HepG2 (cell line): ENCODE measurements at regions not wholly inside any gene's neighbourhood (a gene's known extent, or its start where the extent isn't known, plus 50 kb on each side); places are given as distances from the start of the nearest gene placed in this dataset.
"Not testable (repeated sequence)": the region's sequence is repeated elsewhere in the genome, so short reads cannot be mapped to it uniquely, and the experiment has no call there.

ENCODE experiments used
- ATAC-seq: fragments of 200-7000 bp; cut with Tn5 transposase; 3 replicates; pipeline ENCODE4 v1.9.1; 2020; ENCODE audit warnings: mild to moderate bottlenecking, moderate library complexity
- BruUV-seq: library from RNA; stranded (reverse); fragments of 400-500 nt; replicated peaks from 2 replicates; lab custom pipeline; 2021; lab: Mats Ljungman, UMichigan
- CTCF ChIA-PET: fragments of 300-600 bp; formaldehyde crosslinking; extraction: SDS; loops from one replicate; lab custom pipeline; 2021; ENCODE audit warnings: low total read pairs, inconsistent platforms, low intra/inter-chr PET ratio; lab: Yijun Ruan, JAX
- POLR2A ChIA-PET: fragments of 350-600 bp; sonication (Branson Sonifier 250); formaldehyde crosslinking; loops from one replicate; lab custom pipeline; 2020; ENCODE audit warnings: antibody characterized with exemption, inconsistent platforms; lab: Yijun Ruan, JAX
- DNase-seq: peaks from one replicate; pipeline ENCODE4 v3.0.0-alpha.2; 2015; ENCODE audit warnings: low spot score
- FAIRE-seq: peaks from 3 replicates; lab custom pipeline; 2011; peaks lifted over from hg19 to GRCh38; lab: Jason Lieb, UNC
- H2AFZ ChIP-seq: one replicate; pipeline ENCODE4 v1.6.1; 2011; ENCODE audit warnings: low read length, inconsistent platforms
- H3K27ac ChIP-seq: fragments of 300-600 bp; 3 replicates; pipeline ENCODE4 v1.8.0; 2011; ENCODE audit warnings: mixed run types, mild to moderate bottlenecking, mixed read lengths, low read length, inconsistent platforms; ENCODE audit not compliant: insufficient read depth; ENCODE audit errors: extremely low read length
- H3K27me3 ChIP-seq, 2 experiments: fragments of 200-600 bp in 1 of 2; 2 replicates in 1 of 2; 3 replicates in 1 of 2; pipeline versions ENCODE4 v1.6.0 to v1.8.0; 2011; ENCODE audit warnings: low read length in 2 of 2, mild to moderate bottlenecking in 2 of 2, moderate library complexity in 2 of 2, inconsistent platforms in 1 of 2; ENCODE audit not compliant: insufficient read depth in 2 of 2, control insufficient read depth in 1 of 2
- H3K36me3 ChIP-seq, 2 experiments: fragments of 200-600 bp in 1 of 2; replicated peaks in 1 of 2; 2 replicates in 1 of 2; 3 replicates in 1 of 2; pipeline versions ENCODE4 v1.5.1 to v1.8.0; 2011; ENCODE audit warnings: low read length in 2 of 2, inconsistent platforms in 1 of 2; ENCODE audit not compliant: insufficient read depth in 2 of 2, control insufficient read depth in 1 of 2
- H3K4me1 ChIP-seq: 2 replicates; pipeline ENCODE4 v1.5.1; 2012; ENCODE audit warnings: low read length, inconsistent platforms; ENCODE audit not compliant: insufficient read depth
- H3K4me2 ChIP-seq: 2 replicates; pipeline ENCODE4 v1.6.0; 2011; ENCODE audit warnings: low read depth, low read length, inconsistent platforms
- H3K4me3 ChIP-seq, 3 experiments: fragments of 200-600 bp in 1 of 3; sonication (generic), shearing (Covaris generic) in 1 of 3; replicated peaks in 1 of 3; 2 replicates each; pipeline ENCODE4 v1.5.1; 2011 to 2016; ENCODE audit warnings: low read length in 3 of 3, inconsistent platforms in 2 of 3, low read depth in 2 of 3, mild to moderate bottlenecking in 2 of 3, control low read depth in 1 of 3, mixed read lengths in 1 of 3; ENCODE audit not compliant: insufficient read depth in 1 of 3
- H3K79me2 ChIP-seq: one replicate; pipeline ENCODE4 v1.6.1; 2011; ENCODE audit warnings: low read length, inconsistent platforms; ENCODE audit not compliant: insufficient read depth
- H3K9ac ChIP-seq: 2 replicates; pipeline ENCODE4 v1.6.0; 2011; ENCODE audit warnings: mild to moderate bottlenecking, low read depth, low read length, inconsistent platforms; ENCODE audit not compliant: insufficient read depth
- H3K9me3 ChIP-seq: 2 replicates; pipeline ENCODE4 v1.5.1; 2012; ENCODE audit warnings: mild to moderate bottlenecking, low read length
- H4K20me1 ChIP-seq: 2 replicates; pipeline ENCODE4 v1.6.0; 2011; ENCODE audit warnings: inconsistent platforms, mild to moderate bottlenecking, low read length, moderate library complexity; ENCODE audit not compliant: insufficient read depth
- KLF12 ChIP-seq: sonication (generic); formaldehyde crosslinking; IDR thresholded peaks from 2 replicates; pipeline ENCODE4 v1.4.0; 2020; ENCODE audit warnings: missing genetic modification reagents, borderline replicate concordance
- ZFP37 ChIP-seq: sonication (generic); formaldehyde crosslinking; IDR thresholded peaks from 2 replicates; pipeline ENCODE4 v1.4.0; 2020; ENCODE audit warnings: missing genetic modification reagents, borderline replicate concordance
- ZNF350 ChIP-seq: sonication (generic); formaldehyde crosslinking; IDR thresholded peaks from 2 replicates; pipeline ENCODE4 v1.4.0; 2020; ENCODE audit warnings: mild to moderate bottlenecking, low read depth, missing genetic modification reagents, borderline replicate concordance
- ZNF44 ChIP-seq: sonication (generic); formaldehyde crosslinking; IDR thresholded peaks from 2 replicates; pipeline ENCODE4 v1.5.1; 2020; ENCODE audit warnings: mild to moderate bottlenecking, missing genetic modification reagents
- WGBS: methylation state at CpG from one replicate; pipeline ENCODE4 v1.1.6; 2017; ENCODE audit warnings: low lambda C conversion rate; 5-methylcytosine and 5-hydroxymethylcytosine counted together
- in situ Hi-C: cut with HindIII; loops from 2 replicates; pipeline ENCODE4 v1.10.0; 2017; ENCODE audit warnings: low pct_unique_long_range_greater_than_20kb; ENCODE audit not compliant: extremely low pct_ligation_motif_present
- intact Hi-C: fragments of 100-400 bp; cut with micrococcal nuclease; formaldehyde crosslinking; loops from one replicate; pipeline ENCODE4 v1.10.0; 2022; ENCODE audit not compliant: unreplicated experiment
- TF ChIP-seq, protein P1 (sequence below): sonication (generic); formaldehyde crosslinking; IDR thresholded peaks from 2 replicates; pipeline ENCODE4 v1.8.0; 2022; ENCODE audit warnings: missing genetic modification reagents, mild to moderate bottlenecking, moderate library complexity, borderline replicate concordance
- TF ChIP-seq, protein P2 (sequence below): fragments of 450-650 bp; IDR thresholded peaks from 2 replicates; pipeline ENCODE4 v1.6.1; 2016

DNA sequence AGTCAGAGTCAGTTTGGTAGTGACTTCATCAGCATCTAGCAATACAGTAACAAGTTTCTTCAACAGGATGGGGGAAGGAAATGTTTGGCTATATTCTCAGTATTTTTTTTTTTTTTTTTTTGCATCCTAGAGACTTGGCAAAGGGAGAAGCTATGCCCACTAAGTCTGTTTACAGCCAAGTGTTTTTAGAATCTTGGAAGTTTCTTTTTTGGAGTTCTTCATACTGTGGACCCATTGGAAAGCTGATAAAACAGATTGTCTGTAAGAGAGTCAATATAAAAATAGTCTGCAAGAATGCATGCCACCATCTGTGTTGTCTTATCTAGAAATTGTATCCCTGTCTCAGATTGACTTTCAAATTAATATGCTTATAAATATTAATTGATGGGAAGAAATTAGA lies 171.2 kb downstream of the ADCYAP1 start (continued):
- TF ChIP-seq, protein P1, sequence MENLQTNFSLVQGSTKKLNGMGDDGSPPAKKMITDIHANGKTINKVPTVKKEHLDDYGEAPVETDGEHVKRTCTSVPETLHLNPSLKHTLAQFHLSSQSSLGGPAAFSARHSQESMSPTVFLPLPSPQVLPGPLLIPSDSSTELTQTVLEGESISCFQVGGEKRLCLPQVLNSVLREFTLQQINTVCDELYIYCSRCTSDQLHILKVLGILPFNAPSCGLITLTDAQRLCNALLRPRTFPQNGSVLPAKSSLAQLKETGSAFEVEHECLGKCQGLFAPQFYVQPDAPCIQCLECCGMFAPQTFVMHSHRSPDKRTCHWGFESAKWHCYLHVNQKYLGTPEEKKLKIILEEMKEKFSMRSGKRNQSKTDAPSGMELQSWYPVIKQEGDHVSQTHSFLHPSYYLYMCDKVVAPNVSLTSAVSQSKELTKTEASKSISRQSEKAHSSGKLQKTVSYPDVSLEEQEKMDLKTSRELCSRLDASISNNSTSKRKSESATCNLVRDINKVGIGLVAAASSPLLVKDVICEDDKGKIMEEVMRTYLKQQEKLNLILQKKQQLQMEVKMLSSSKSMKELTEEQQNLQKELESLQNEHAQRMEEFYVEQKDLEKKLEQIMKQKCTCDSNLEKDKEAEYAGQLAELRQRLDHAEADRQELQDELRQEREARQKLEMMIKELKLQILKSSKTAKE (CRISPR knock-in tag), result no peak

DNA sequence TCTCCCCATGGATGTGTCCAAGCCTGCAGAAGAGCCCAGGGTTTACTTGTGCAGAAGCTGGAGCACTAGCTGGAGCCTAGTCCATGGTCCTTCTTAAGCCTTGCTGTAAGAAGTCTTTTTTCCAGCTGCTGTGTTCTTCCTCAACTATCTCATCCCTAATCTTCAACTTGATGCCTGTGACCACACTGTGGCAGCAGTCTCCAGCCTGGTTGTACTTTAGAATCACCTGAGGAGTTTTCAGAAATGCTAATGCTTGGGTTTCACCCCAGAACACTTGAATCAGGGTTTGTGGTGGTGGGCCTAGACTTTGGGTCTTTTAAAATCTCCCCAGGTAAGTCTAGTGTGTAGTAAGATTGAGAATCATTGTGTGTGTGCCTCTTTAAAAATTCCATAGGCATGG lies 173.6 kb downstream of the ADCYAP1 start:
- ATAC-seq, result no peak
- no peak for DNase-seq
- intact Hi-C loops, result no loop called here

DNA sequence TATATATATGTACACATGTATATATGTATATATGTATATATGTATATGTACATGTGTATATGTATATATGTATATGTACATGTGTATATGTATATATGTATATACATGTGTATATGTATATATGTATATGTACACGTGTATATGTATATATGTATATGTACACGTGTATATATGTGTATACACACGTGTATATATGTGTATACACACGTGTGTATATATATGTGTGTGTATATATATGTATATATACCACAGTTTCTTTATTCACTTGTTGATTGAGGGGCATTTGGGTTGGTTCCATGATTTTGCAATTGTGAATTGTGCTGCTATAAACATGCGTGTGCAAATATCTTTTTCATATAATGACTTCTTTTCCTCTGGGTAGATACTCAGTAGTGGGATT lies 179.0 kb downstream of the ADCYAP1 start:
- H3K36me3 ChIP-seq, ATAC-seq, H3K79me2 ChIP-seq, CTCF ChIA-PET, H3K4me1 ChIP-seq, in situ Hi-C loops, H4K20me1 ChIP-seq, intact Hi-C loops, H3K27me3 ChIP-seq, FAIRE-seq, BruUV-seq, H3K27ac ChIP-seq, H3K9ac ChIP-seq, H2AFZ ChIP-seq, H3K4me3 ChIP-seq, H3K9me3 ChIP-seq, H3K4me2 ChIP-seq: not testable (repeated sequence)
- WGBS, result 10% methylated on average over 5 of the region's 5 CpGs
- TF ChIP-seq, protein P2, sequence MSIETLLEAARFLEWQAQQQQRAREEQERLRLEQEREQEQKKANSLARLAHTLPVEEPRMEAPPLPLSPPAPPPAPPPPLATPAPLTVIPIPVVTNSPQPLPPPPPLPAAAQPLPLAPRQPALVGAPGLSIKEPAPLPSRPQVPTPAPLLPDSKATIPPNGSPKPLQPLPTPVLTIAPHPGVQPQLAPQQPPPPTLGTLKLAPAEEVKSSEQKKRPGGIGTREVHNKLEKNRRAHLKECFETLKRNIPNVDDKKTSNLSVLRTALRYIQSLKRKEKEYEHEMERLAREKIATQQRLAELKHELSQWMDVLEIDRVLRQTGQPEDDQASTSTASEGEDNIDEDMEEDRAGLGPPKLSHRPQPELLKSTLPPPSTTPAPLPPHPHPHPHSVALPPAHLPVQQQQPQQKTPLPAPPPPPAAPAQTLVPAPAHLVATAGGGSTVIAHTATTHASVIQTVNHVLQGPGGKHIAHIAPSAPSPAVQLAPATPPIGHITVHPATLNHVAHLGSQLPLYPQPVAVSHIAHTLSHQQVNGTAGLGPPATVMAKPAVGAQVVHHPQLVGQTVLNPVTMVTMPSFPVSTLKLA, result peak; percentile 96
- TF ChIP-seq, all 625 proteins: peak for 1; not testable (repeated sequence) for 624
- POLR2A ChIA-PET, DNase-seq: not testable (repeated sequence)

More for the DNA sequence above, 173.6 kb downstream of the ADCYAP1 start:
- Histone ChIP-seq H2AFZ (no peak overlapping the region), H3K27me3 (no peaks in the 10 kb centered on the region), H4K20me1 (no peaks in the 10 kb centered on the region), H3K4me2 (no peak overlapping the region), H3K36me3 (no peaks in the 10 kb centered on the region)
- TF ChIP-seq ZNF44 (CRISPR knock-in tag) (no peak), ZNF350 (CRISPR knock-in tag) (no peak), ZFP37 (CRISPR knock-in tag) (no peak), KLF12 (CRISPR knock-in tag) (no peak)
- TF ChIP-seq, all 625 proteins: peak for 0
- Histone ChIP-seq H3K4me1 (no peaks in the 10 kb centered on the region), H3K79me2 (no peaks in the 10 kb centered on the region), H3K4me3 (no peak overlapping the region), H3K27ac (no peak overlapping the region), H3K9me3 (no peaks in the 10 kb centered on the region), H3K9ac (no peak overlapping the region)
- no peak for FAIRE-seq
- ChIA-PET CTCF (no interaction called here), POLR2A (no interaction called here)
- no TSS peak for BruUV-seq
- in situ Hi-C loops, result no loop called here
